NT2/D1 (cell line): ENCODE measurements at regions not wholly inside any gene's neighbourhood (a gene's known extent, or its start where the extent isn't known, plus 50 kb on each side); places are given as distances from the start of the nearest gene placed in this dataset.

Source experiments
- SUZ12 ChIP-seq: IDR thresholded peaks from 2 replicates; pipeline ENCODE4 v1.6.1; 2011; ENCODE audit not compliant: insufficient read length, insufficient read depth; ENCODE audit errors: extremely low read depth
- YY1 ChIP-seq: IDR thresholded peaks from 2 replicates; pipeline ENCODE4 v1.6.1; 2011; ENCODE audit not compliant: insufficient read length, insufficient read depth

DNA sequence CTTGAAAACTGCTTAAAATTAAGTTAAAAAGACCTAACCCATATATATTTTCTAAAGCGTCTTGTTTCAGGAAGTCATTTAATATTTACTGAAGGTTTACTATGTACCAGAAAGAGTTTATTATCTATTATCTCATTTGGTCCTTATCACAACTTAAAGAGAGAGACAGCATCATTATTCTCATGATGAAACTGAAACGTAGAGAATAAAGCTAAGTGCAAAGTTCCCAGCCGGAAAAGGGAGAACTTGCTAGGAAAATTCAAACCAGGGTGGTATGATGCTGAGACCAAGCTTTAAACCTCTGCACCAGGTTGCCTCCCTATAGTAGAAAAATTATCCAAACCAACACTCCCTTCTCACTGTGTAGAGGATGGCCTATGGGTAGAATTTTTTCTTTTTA lies 207.7 kb upstream of the BMPER start:
- TF ChIP-seq YY1 (no peak), SUZ12 (no peak)
